Activated CD8-positive, alpha-beta memory T cell treated with anti-CD3 and anti-CD28 coated beads for 36 hours (primary cell): ENCODE measurements at regions not wholly inside any gene's neighbourhood (a gene's known extent, or its start where the extent isn't known, plus 50 kb on each side); places are given as distances from the start of the nearest gene placed in this dataset.

Source experiments
- CTCF ChIA-PET: fragments of 350-600 bp; sonication (Branson Sonifier 250); formaldehyde crosslinking; loops from one replicate; lab custom pipeline; 2021; ENCODE audit warnings: antibody characterized with exemption; lab: Charles Lee
- POLR2A ChIA-PET: fragments of 350-600 bp; sonication (Branson Sonifier 250); formaldehyde crosslinking; loops from one replicate; lab custom pipeline; 2021; ENCODE audit warnings: antibody characterized with exemption; lab: Charles Lee

GRCh38 chr22:49547751-49548239, 279.9 kb downstream of the BRD1 start:
- CTCF ChIA-PET = no interaction called here
- POLR2A ChIA-PET = no interaction called here

DNA sequence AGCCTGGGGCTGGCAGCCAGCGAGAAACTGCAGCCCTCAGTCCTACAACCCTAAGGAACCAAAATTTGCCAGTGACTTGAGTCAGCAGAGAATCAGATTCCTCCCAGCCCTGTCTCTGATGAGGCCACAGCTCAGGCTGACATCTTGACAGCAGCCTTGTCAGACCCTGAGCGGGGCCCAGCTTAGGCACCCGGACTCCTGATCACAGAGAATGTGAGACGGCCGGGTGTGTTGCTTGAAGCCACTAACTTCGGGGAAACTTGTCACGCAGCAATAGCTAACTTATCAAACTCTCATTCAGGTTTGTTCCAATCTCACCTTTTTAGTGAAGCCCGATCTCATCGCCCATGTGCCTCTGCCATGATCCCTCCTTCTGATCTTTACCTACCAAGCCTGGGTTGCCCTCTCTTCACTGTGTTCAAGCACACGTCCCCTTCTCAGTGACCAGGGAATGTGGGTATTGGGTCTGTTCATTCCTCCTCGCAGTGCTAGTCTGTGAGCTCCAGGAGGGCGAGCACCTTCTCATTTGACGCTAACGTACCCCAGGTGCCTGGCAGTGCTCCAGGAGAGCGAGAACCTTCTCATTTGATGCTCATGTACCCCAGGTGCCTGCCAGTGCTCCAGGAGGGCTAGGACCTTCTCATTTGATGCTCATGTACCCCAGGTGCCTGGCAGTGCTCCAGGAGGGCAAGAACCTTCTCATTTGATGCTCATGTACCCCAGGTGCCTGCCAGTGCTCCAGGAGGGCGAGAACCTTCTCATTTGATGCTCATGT, 280.7 kb downstream of the BRD1 start:
- ChIA-PET CTCF (no interaction called here), POLR2A (no interaction called here)

DNA sequence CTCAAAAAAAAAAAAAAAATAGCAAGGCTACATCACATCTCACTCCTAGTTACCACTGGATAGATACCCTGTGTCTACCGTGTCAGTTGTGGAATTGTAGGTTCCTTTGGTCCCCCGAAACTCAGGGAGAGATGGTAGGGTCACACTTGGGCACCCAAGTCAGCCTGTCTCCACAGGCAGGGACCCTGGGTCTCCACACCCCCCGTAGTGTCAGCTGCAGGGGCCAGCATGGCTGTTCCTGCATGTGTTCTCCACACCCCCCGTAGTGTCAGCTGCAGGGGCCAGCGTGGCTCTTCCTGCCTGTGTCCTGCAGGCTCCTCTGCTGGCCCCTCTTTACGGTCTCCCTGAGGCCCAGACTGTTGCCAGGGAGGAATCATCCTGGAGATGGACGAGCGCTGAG, 282.1 kb downstream of the BRD1 start:
- POLR2A ChIA-PET = no interaction called here
- CTCF ChIA-PET = no interaction called here

- CTCF ChIA-PET = no interaction called here
- POLR2A ChIA-PET = no interaction called here
Observed at GRCh38 chr22:49544286-49544685, 283.4 kb downstream of the BRD1 start.

- POLR2A ChIA-PET = no interaction called here
- CTCF ChIA-PET = no interaction called here
Observed at GRCh38 chr22:49543876-49544275, 283.8 kb downstream of the BRD1 start.

DNA sequence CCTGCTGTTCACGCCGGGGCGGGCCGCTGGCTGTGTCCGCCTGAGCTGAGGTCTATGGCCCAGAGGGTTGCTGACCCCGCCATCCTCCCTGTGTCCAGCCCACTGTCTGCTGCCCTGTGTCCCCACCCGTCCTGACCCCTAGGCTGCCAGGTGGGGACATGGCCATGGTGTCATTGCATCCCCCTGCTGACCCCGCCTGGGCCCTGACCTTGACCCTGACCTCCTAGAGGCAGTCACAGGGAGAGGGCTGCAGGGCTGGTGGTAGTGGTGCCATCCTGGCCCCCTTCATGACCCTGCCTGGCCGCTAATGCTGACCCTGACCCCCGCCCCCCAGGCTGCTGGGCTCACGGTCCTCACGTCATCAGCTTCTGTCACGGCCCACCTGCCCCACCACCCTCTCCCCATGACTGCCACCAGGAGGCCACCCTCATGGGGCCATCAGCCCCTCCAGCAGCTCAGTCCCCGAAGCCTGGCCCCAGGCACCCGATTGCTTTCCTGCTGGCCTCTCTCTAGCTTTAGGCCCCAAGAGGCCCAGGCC, 285.9 kb downstream of the BRD1 start:
- ChIA-PET POLR2A (no interaction called here), CTCF (no interaction called here)

DNA sequence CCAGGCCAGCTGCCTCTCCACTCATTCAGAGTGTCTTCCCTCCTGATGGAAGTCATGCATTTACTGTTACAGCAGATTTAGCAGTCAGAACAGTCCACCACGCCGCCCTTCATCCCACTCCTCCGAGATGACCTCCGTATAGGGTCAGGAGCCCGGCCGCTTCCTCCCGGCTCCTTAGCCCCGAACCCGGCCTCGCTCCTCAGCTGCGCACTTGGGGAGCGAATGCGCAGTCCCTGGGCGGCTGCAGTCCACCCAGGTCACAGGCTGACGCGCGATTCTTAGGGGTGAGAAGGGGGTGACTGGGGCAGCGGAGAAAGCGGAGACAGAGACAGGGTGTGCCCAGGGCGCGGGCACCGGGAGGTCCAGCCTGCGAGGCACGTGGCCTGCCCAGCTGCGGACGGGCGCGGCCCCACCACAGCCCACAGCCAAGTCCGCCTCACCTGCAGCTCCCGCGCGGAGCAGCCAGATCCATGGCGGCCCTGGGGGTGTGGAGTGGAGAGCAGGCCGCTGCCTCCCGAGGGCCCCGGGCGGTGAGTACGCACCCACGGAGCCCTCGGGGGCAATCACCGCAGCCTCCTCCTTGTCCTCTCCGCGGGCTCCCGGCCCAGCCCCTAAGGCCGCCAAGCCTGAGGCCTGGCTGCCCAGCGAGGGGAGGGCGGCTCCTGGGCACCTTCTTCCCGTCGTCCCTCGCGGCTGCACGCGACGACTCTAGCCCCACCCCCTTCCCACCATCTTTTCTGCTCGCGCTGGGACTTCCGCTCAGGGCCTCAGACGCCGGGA, 286.6 kb downstream of the BRD1 start:
- CTCF ChIA-PET = no interaction called here

DNA sequence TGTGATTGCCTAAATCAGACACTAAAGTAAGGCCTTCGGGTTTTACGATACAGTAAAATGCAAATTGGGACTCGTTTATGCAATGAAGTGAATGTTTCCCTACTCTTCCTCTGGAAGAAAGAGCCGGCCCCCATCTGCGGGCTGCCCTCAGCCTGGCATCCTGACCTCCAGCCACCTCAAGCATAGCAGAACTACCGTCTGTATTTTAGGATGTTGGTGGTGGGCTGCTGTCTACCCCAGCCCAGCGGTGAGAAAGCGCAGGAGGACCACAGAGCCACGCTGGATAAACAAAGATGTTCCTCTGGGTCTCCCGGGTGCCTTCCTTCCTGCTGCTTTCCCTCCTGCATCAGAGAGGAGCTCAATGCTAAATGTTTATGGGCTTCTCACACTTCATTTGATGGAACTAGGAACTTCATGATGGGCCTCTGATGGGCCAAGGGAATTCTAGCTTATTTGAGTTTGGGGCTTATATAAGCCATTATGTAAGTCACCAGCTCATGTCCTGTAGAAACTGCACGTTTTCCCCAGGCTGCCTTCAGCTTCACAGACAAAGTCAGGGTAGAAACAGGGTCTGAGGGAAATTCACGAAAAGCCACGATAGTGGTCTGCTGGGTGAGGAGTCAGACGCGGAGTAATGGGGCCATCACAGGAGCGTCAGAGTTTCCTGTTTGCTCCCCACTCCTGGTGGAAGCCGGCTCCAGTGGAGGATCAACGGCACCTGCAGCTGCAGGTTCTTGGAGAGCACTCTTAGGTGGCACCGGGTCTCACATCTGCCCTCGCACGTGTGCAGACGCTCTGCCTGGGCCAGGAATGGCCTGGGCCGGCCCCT, 287.4 kb downstream of the BRD1 start:
- ChIA-PET POLR2A (no interaction called here), CTCF (no interaction called here)

More for the DNA sequence above, 286.6 kb downstream of the BRD1 start:
- POLR2A ChIA-PET = no interaction called here

DNA sequence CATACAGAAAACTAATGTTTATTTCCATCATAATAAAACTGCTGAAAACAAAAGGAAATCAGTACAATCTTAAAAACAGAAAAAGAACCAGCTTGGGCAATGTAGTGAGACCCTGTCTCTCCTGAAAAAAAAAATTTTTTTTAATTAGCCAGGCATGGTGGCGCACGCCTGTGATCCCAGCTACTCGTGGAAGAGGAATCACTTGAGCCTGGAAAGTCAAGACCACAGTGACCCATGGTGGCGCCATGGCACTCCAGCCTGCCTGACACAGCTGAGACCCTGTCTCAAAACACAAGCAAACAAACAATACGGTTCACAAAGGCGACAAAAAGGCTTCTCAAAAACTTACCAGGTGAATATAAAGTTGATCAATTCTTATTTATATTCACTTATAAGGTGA, 289.7 kb downstream of the BRD1 start:
- POLR2A ChIA-PET = no interaction called here
- CTCF ChIA-PET = no interaction called here

- ChIA-PET CTCF (no interaction called here), POLR2A (no interaction called here)
Observed at GRCh38 chr22:49536571-49537131, 291.0 kb downstream of the BRD1 start.

DNA sequence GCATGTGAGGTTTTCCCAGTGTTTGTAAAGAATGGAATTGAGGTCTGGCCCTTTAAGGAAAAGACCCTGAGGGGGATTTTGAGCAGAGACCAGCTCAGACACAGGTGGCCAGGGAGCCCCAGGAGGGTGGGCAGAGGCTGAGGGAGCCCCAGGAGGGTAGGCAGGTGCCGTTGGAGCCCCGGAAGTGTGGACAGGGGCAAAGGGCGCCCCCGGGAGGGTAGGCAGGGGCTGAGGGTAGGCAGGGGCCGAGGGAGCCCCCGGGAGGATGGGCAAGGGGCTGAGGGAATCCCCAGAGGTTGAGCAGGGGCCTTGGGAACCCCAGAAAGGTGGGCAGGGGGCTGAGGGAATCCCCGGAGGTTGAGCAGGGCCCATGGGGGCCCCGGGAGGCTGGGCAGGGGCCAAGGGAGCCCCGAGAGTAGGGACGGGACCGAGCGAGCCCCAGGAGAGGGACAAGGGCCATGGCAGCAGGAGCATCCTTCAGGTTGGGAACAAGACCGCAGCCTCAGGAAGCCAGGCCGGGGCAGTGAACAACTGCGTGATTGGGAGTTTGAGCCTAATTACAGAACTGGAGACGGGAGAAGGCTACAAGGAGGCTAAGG, 292.0 kb downstream of the BRD1 start:
- POLR2A ChIA-PET = no interaction called here

GRCh38 chr22:49535126-49535525, 292.5 kb downstream of the BRD1 start:
- POLR2A ChIA-PET = no interaction called here
- CTCF ChIA-PET = no interaction called here

More for the DNA sequence above, 292.0 kb downstream of the BRD1 start:
- CTCF ChIA-PET = no interaction called here

- POLR2A ChIA-PET = no interaction called here
- CTCF ChIA-PET = no interaction called here
Observed at GRCh38 chr22:49534386-49534785, 293.3 kb downstream of the BRD1 start.

DNA sequence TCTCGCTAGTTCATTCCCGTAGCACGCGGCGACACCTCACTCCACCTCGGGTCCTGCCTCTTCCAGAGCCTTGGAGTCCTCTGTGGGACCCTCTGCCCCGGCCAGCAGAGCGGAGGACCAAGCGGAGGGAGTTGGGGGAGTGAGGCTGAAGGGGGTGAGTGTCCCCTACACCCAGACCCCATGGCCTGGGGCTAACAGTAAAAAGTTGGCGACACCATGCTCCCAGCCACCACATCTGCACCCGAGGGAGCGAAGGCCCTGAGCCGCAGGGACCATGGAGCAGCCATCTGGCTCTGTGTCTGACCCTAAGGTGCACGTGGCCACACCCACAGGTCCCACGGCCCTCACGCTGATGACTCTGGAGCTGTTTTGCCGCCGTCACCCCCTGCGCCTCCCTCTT, 293.8 kb downstream of the BRD1 start:
- CTCF ChIA-PET = no interaction called here
- POLR2A ChIA-PET = no interaction called here

DNA sequence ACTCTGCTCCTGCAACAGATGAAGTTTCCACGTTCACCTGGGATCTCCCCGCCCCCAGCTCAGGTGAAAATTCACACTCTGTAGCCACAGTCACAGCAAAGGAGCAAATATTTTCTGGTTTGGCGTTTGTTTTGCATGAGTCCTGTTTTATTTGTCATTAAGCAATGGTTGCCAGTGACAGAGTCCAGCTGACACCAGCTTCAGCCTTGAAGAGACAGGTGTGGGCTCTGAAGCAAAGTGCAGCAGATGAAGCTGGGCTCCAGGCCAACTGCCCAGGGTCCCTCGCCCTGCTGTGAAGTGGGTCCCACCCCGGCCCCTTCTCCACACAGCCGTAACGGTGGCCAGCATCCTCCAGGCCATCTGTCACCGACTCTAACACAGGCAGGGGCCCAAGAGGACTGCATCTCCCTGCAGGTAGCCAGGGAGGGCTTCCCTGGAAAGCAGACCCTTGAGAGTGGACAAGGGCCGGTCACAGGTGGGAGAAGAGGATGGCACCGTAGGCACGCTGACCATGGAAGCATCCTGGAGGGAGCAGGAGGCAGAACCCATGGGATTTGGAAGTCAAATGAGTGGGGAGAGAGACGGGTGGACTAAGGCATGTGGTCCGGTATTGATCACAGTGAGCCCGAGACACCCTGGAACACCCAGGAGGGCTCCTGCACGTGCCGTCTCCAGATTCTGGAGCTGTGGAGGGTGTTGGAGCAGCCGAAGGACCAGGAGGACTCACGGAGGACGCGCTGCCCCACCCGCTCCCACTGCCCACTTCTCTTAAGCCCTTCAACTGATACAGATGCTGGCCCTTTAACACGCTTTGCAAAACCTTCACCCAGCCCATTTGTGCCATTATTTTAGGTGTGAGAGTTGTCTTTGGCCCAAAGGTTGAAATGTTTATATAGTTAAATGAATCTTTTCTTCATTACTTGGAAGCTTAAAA, 294.5 kb downstream of the BRD1 start:
- POLR2A ChIA-PET = no interaction called here

GRCh38 chr22:49531368-49531791, 296.3 kb downstream of the BRD1 start:
- POLR2A ChIA-PET = no interaction called here
- CTCF ChIA-PET = no interaction called here

More for the DNA sequence above, 294.5 kb downstream of the BRD1 start:
- CTCF ChIA-PET = no interaction called here

GRCh38 chr22:49530671-49531367, 296.9 kb downstream of the BRD1 start:
- POLR2A ChIA-PET = no interaction called here
- CTCF ChIA-PET = no interaction called here

- POLR2A ChIA-PET = no interaction called here
- CTCF ChIA-PET = no interaction called here
Observed at GRCh38 chr22:49528420-49528720, 299.3 kb downstream of the BRD1 start.
